HG02938 (cell line): ENCODE measurements at regions not wholly inside any gene's neighbourhood (a gene's known extent, or its start where the extent isn't known, plus 50 kb on each side); places are given as distances from the start of the nearest gene placed in this dataset.
A peak's percentile ranks its signal among the peaks of the same experiment; 100 is the strongest.
"Not testable (repeated sequence)": the region's sequence is repeated elsewhere in the genome, so short reads cannot be mapped to it uniquely, and the experiment has no call there.

Experiments used
- ATAC-seq: cut with Tn5 transposase; IDR thresholded peaks from one replicate; pipeline ENCODE4 v1.9.1; 2021; ENCODE audit warnings: mild to moderate bottlenecking, moderate library complexity; ENCODE audit not compliant: unreplicated experiment

DNA sequence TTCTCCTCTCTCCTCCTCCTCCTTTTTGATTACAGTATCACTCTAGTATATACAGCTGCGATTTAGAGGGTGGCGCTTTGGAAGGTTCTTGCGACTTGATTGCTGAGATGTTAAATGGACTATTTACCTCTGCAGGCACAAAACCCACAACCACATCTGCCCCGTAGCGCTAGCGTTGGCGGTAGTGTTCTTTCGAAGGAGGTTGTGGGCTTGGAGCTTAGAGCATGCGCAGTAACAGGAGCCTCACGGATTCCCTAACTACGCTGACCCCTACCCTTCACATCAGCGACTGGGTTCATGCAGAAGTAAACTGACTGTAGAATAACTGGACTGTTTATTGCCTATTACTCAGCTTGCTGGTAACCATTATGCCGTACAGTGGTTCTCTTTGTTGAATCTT is 58.0 kb downstream of the CGGBP1 start:
- ATAC-seq = peak; percentile 44

DNA sequence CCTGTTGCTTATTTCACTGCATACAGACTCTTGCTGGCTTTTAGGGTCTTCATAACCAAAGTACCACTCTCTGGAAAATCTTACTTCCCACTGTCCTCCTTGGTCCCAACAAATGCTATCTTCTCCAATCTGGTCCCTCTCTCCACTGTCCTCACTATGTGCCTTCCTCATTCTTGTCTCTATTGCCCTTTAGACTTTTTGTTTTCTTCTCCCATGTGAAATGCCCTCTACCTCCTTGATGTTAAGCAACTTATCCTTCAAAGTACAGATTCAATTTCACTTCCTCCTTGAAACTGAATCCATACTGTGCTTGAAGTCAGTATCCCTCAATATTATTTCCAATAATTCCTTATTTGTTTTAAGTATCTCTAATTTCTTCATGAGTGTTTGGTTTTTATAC is 60.8 kb downstream of the CGGBP1 start:
- ATAC-seq = no peak

DNA sequence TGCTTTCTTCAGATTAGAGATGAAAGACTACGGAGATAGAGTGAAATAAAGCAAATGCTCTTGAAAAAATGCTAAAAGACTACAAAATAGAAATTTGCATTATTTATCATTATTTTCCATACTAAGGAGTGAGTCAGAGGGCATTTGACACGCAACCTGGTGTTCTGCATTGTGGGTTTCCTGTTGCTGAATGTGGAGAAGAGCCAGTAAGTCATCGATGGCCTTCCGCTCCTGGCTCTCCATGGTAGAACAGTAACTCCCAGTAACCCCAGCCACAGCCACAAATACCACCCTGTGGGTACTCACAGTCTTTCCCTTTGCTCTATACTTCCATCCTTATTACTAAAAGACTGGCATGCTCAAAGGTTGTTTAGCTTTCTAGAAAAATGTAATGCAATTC is 61.5 kb downstream of the CGGBP1 start:
- ATAC-seq = peak; percentile 69

DNA sequence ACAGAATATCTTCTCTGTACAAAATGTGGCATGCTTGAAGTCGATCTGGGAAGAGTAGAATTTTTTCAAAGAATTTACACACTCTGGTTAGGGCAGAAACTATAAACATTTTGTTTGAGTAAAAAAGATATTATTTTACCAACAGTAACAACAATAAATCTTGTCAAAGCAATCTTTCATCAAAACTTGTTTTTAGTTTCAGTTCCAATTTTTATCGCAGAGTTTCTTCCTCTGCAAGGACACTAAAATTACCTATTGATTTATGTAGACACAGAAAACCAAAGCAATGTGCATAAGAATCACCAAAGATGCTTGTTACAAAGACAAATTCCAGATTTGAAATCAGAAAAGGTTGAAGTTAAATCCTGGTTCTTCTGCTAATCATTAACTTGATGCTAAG is 61.9 kb downstream of the CGGBP1 start:
- no peak for ATAC-seq

DNA sequence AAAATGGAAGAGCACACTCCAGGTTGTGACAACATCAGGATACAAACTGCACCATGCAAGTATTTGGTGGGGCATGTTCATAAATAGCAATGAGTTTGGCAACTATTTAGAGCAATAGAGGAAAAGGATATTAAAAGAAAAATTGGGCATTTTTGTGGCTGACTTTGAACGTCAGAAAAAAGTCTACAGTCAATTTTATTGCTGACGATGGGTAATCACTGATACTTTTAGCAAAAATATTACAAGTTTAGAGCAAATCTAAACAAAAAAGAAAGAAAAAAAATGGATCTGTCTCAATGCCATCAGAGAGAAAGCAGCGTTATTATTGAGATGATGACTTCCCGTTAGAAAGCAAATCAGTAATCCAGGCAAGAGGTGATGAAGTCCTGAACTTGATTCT is 65.2 kb downstream of the CGGBP1 start:
- ATAC-seq = no peak

DNA sequence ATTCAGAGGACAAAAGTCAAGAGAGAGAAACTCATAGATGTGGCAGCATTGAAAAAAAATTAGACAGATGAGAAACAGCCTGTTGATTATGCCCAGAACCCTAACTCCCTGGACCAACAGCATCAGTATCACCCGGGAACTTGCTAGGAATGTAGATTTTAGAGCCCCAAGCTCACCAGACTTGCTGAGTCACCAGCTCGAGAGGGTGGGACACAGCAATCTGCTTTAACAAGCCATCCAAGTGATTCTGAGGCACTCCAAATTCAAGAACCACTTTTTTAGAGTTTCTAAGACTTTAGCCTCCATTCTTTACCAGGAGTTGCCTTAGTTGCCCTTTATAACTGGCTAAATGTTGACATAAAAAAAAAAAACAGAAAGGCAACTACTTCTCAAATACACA is 70.9 kb downstream of the CGGBP1 start:
- ATAC-seq = no peak

DNA sequence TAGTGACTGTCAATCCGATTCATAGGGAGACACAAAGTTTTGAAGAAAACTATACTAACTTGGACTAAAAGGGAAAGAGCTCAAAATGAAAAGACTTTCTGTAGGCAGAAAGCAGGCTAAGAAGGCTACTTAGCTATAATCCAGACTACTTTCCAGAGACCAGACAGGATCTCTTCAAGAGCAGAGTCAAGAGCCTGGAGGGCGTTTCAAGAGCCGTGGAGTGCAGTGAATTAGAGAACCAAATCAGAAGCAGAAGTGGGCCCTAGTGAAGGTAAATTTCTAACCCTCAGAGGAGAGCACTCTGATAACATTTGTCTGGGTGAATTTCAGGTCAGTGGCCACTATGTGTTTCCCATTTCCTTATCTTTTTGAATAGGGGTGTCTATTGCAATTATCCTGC is 76.4 kb downstream of the CGGBP1 start:
- no peak for ATAC-seq

DNA sequence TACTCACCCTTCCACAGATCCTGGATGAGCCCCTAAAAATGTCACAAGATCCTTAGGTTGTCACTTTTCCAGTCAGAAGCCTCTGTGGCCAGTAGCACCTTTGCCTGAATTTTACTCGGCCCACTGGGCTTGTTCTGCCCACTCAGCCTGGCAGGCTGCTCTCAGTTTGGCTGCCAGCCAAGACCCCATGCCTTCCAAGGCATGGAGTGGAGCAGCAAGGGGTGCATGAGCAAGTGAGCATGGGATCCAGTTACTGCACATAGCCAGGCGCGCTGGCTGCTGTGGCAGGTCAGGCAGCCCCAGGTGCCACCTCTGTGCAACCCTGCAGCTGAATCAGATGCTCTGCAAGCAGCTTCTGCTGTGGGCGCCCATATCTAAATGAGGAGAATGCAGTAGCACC is 79.3 kb downstream of the CGGBP1 start:
- no peak for ATAC-seq

DNA sequence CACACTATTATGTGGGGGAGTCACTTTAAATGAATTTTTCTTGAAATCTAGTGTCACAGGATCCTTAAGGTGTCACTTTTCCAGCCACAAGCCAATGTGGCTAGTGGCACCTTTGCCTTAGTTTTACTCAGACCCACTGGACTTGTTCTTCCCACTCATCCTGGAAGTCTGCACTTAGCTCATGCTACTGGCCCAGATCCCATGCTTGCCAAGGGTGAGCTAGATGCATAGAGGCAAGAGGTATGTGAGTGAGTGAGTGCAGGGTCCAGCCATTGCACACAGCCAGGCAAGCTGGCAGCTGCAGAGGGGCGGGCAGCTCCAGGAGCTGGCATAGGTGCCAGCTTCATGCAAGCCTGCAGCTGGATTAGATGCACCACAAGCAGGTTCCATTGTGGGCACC is 81.0 kb downstream of the CGGBP1 start:
- no peak for ATAC-seq

DNA sequence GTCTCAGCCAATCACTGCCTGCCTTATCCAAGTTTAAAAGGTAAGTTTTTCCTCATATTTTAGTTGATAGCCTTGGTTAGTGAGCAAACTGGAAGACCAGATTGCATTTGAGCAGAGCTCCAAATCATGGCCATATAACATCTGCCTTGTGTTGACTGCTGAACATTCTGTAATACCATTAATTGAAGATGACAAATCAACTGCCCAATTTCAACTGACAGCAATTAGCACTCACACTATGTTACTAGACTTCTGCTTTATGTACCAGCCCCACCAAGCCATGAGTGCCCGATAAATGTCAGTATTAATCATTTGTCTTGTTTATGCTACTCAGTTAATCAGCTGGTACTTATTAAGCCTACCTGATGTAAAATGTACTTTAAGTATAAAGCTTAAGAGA is 83.1 kb downstream of the CGGBP1 start:
- ATAC-seq = no peak

DNA sequence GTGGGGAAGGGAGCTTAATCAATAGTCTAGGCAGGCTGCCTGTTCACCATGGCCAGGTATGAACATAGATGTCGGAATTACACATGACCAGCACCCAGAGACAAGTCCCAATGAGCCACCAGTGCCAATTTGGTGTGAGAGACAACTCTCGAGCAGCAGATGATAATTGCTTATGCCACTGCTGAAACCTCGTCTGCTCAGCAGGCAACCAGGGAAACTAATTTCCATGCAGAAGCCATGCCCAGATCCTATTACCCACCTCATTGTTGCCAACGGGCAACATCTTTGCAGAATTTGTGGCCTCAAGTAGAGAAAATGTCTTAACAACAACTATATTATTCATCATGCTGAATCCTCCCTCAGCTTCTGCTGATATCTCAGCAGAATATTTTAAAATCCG is 84.9 kb downstream of the CGGBP1 start:
- ATAC-seq = no peak

DNA sequence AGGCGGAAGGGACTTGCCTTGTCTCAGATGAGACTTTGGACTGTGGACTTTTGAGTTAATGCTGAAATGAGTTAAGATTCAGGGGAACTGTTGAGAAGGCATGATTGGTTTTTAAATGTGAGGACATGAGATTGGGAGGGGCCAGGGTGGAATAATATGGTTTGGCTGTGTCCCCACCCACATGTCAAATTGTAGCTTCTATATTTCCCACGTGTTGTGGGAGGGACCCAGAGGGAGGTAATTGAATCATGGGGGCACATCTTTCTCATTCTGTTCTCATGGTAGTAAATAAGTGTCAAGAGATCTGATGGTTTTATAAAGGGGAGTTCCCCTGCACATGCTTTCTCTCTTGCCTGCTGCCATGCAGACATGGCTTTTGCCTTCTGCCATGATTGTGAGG is 89.2 kb downstream of the CGGBP1 start:
- ATAC-seq = no peak

DNA sequence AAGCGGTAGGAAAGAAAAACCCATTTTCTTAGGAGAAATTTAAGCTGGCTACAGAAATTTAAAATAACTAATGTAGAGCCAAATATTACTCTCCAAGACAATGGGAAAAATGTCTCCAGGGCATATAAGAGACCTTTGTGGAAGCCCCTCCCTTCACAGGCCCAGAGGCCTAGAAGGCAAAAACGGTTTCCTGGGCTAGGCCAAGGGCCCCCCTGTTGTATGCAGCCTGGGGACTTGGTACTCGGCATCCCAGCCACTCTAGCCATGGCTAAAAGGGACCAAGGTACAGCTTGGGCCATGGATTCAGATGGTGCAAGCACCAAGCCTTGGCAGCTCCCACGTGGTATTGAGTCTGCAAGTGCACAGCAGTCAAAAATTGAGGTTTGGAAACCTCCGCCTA is 90.1 kb downstream of the CGGBP1 start:
- no peak for ATAC-seq

DNA sequence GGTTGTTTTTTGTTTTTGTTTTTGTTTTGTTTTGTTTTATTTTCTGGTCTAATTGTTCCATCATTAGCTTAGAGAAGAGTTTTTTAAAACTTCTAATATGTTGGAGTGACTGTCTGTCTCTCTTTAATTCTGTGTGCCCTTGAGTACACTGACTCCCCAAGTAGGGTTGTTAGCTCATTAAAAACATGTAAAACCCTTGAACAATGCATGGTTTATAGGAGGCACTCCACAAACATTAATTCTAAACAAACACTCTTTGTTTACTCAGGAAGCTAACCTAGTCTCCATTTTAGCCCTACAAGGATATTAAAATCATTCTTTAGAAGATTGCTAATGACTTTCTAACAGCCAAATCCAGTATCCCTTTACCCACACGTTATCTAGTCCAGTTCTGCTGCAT is 100.5 kb downstream of the CGGBP1 start:
- no peak for ATAC-seq

DNA sequence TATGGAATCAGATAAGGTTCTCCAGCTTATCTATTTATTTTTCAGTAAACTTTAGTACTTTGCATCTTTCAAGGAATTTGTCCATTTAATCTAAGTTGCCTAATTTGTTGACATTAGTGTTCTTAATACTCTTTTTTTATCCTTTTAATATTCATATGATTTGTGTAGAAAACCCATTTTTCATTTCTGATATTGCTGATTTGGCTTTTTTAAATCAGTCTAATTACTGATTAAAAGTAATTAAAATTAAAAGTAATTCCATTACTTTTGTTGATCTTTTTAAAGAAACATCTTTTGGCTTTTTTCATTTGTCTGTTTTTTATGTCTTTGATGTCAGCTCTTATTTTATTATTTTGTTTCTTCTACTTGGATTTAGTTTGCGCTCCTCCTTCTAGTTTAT is 101.2 kb downstream of the CGGBP1 start:
- no peak for ATAC-seq

DNA sequence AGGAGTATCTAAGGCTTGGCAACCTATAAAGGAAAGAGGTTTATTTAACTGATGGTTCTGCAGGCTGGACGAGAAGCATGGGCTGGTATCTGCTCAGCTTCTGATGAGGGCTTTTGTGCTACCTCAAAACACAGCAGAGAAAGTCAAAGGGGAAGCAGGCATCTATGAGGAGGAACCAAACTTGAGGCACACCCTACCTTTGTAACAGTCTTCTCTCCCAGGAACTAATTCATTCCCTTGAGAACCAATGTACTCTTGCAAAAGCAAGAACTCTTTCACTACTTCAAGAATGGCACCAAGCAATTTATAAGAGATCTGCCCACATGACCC is 109.0 kb downstream of the CGGBP1 start:
- no peak for ATAC-seq

DNA sequence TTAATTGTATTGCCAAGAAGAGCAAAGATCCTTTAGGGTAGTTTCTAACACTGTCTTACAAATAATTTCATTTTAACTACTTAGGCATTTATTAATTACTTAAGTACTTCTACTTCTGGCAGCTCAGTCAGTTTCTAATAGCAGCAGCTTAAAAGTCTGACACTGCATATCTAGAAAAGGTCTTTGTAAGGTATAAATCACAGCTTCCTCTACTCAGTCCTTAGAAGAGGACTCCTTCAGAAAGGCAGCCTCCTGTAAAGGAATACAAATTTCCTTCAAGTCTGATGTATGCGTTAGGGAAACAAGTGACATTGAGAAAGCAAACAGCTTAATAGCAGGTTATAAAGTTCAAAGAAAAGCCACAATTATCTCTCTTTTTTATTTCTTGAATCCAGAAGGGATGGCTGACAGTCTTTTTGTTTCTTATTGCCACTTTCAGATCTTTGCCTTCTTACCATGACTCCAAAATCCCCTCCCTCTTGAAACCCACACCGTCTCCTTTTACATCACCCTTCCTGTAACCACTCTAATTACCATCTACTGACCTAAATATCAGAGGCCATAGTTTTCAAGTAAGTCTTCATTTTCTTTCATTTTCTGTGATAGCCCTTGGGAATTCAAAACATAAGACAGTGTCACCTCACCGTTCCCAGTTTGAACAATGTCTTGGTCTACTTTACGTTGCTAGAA is 109.5 kb downstream of the CGGBP1 start:
- peak; percentile 90 for ATAC-seq

DNA sequence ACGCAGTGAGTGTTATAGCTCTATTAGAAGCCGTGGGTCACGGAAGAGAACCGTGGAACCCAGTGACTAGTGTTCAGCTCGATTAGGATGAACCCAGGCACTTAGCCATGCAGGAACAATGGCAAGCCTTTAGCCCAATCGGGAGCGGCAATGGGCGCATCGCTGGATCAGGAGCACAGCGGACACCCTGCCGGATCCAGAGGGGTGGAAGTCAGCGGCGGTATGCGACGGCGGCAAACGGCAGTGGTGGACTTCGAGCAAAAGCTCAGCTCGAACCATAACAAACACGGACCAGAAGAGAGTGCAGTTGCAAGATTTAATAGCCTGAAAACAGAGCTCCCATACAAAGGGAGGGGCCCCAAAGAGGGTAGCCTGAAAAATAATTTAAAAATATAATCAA is 112.8 kb downstream of the CGGBP1 start:
- ATAC-seq = not testable (repeated sequence)

DNA sequence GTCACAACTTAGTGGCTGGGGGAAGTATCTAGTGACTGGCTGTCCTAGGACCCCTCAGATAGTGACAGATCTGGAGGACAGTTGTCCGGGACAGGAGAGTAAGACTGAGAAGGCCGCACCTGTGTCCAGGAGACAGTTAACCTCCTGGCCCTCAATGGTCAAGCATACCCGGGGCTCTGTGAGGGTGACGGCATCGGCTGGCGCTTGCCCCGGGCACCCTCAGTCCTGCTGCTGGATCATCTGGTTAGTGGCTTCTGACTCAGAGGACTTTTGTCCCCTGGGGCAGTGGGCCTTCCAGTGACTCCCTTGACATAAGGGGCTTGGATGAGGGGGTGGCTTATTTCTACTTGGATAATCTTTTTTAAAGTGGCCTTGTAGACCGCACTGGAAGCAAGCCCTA is 116.5 kb downstream of the CGGBP1 start:
- not testable (repeated sequence) for ATAC-seq

DNA sequence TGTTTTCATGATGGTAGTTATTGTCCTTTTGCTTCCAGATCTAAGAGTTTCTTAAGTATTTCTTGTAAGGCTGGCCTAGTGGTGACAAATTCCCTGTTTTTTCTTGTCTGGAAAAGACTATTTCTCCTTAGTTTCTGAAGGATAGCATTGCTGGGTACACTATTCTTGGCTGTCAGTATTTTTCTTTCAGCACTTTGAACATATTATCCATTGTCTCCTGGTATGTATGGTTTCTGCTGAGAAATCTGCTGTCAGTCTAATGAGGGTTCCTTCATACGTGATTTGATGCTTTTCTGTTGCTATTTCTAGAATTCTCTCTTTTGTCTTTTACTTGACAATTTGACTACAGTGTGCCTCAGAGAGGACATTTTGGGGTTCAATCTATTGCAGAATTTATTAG is 134.3 kb downstream of the CGGBP1 start:
- no peak for ATAC-seq

DNA sequence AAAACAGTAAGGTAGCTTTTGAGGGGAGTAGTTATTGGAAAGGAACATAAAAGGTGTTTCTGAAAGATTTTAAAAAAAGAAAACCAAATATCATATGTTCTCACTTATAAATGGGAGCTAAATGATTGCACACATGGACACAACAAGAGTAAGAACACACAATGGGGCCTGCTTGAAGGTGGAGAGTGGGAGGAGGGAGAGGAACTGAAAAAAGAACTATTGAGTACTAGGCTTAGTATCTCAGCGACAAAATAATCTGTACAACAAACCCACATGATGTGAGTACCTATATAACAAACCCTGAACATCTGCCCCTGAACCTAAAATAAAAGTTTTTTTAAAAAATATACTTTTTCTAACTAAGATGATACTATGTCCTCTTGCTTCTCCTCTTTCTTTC is 138.3 kb downstream of the CGGBP1 start:
- no peak for ATAC-seq

DNA sequence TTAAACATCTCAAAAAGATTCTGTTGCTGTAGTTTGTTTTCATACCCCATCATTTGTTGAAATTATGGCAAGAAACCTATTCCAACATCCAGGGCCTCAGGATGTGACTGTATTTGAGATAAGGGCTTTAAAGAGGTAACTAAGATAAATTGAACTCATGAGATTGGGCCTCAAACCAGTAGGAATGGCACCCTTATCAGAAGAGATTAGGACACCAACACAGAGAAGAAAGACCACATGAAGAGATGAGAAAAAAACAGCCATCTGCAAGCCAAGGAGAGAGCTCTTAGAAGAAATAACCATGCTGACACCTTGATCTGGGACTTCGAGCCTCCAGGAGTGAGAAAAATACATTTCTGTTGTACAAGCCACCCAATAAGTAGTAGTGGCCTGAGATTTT is 157.7 kb downstream of the CGGBP1 start:
- no peak for ATAC-seq

DNA sequence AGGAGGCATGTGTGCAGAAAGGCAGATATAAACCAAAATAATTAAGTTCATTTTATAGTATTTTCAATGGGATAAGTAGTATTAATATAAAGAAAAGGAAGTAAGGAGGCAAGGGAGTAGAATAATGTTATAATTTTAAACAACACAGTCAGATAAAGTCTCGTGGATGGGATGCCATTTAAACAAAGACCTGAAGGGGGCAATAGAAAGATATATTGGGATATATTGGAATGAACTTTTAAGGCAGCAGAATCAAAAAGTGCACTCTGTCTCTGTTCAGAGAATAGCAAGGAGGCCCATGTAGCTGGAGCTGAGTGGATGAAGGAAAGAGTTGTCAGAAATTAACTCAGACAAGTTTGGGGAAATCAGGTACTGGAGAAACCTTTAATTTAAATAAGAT is 158.7 kb downstream of the CGGBP1 start:
- no peak for ATAC-seq

DNA sequence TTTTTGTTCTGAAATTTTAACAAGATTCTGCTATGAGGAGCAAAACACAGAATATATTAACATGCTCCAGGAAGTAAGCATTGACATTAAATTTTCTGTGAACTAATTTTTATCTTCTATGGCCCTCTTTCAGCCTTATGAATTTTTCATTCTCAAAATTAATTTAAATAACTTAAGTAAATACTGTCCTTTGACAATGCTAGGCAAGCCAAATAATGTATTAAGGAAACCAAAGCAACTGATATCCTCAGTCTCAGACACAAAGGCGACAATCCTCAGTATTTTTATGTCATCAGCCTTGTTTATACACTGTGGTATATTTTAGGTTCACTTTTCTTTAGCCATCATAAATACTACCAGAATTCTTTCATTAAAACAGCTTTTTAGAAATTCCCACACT is 159.8 kb downstream of the CGGBP1 start:
- ATAC-seq = no peak
